Muscle layer of colon (tissue), 2 donors: ENCODE measurements at regions not wholly inside any gene's neighbourhood (a gene's known extent, or its start where the extent isn't known, plus 50 kb on each side); places are given as distances from the start of the nearest gene placed in this dataset.
A peak's percentile ranks its signal among the peaks of the same experiment; 100 is the strongest.

Experiments used
- H3K27ac ChIP-seq: one replicate; pipeline ENCODE4 v1.7.0; 2013; ENCODE audit warnings: low read depth, mild to moderate bottlenecking, low read length, moderate library complexity
- H3K27me3 ChIP-seq, 2 donors: one replicate each; pipeline ENCODE4 v1.7.0; 2013; ENCODE audit warnings: low read length in 2 of 2, mild to moderate bottlenecking in 2 of 2; ENCODE audit not compliant: insufficient read depth in 2 of 2, control insufficient read depth in 1 of 2
- H3K36me3 ChIP-seq: one replicate; pipeline ENCODE4 v1.7.0; 2013; ENCODE audit warnings: mild to moderate bottlenecking, low read length; ENCODE audit not compliant: insufficient read depth
- H3K4me1 ChIP-seq: one replicate; pipeline ENCODE4 v1.7.0; 2013; ENCODE audit warnings: mild to moderate bottlenecking, low read length; ENCODE audit not compliant: insufficient read depth
- H3K4me3 ChIP-seq, 2 donors: one replicate each; pipeline ENCODE4 v1.7.0; 2013; ENCODE audit warnings: low read length in 2 of 2, low read depth in 1 of 2, mild to moderate bottlenecking in 1 of 2, moderate library complexity in 1 of 2
- H3K9ac ChIP-seq: one replicate; pipeline ENCODE4 v1.7.0; 2013; ENCODE audit warnings: low read length
- H3K9me3 ChIP-seq: one replicate; pipeline ENCODE4 v1.7.0; 2013; ENCODE audit warnings: mild to moderate bottlenecking, low read length
- donor health status: abdominal sarcoma.
- donor health status: Adenocarcinoma of cecum.

- no peaks in the 10 kb centered on the region for H3K27me3 ChIP-seq
- H3K9ac ChIP-seq, result no peak overlapping the region
- H3K9me3 ChIP-seq, result no peaks in the 10 kb centered on the region
- H3K36me3 ChIP-seq, result no peaks in the 10 kb centered on the region
- no peaks in the 10 kb centered on the region for H3K4me1 ChIP-seq
- H3K4me3 ChIP-seq, result no peak overlapping the region
- H3K27ac ChIP-seq, result no peak overlapping the region
Measured at GRCh38 chr4:79634111-79634510, 226.1 kb upstream of the GK2 start.

DNA sequence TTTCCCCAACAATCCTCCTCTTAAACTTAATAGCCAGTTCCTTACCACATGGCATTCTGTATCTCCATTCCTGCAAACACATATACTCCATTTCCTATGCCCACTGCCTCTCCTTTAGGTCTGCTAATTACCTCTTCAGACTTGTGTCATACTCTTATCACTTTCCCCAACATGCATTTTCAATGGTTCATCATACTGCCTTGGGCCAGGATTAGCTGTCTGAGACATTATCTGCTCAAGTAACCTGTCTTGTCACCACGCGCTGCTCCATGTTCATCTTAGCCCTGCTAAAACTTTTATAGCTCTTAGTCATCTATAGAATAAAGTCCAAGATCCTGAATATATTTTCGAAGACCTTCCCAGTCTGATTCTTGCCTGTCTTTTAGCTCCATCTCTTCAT is 224.1 kb upstream of the GK2 start:
- Histone ChIP-seq H3K27me3 (no peaks in the 10 kb centered on the region), H3K36me3 (no peaks in the 10 kb centered on the region), H3K4me3 (no peak overlapping the region), H3K9ac (no peak overlapping the region), H3K27ac (no peak overlapping the region), H3K9me3 (no peaks in the 10 kb centered on the region), H3K4me1 (peaks cover 3% of the 10 kb centered on the region)

DNA sequence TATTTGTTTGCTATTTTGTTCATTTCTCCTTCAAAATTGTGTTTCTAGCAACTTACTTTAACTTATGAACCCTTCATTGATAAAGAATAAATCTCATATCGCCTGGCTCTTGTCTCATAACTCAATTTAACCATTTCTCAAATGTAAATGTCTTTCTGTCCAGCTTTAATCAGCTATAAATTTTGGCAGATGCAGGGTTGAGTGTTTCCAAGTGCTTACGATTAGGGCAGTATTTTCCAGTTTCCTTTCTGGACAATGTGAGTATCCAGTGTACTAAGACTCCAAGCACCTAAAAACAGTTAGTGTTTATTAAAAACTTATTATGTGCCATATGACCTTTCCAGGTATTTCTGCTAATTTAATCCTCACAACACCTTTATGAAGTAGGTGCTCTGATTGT is 218.6 kb upstream of the GK2 start:
- Histone ChIP-seq H3K9me3 (no peaks in the 10 kb centered on the region), H3K36me3 (no peaks in the 10 kb centered on the region), H3K4me1 (peaks cover 45% of the 10 kb centered on the region), H3K27ac (peak overlapping the region; percentile 30), H3K4me3 (peak overlapping the region; percentile 2 to 33), H3K27me3 (no peaks in the 10 kb centered on the region), H3K9ac (no peak overlapping the region)

DNA sequence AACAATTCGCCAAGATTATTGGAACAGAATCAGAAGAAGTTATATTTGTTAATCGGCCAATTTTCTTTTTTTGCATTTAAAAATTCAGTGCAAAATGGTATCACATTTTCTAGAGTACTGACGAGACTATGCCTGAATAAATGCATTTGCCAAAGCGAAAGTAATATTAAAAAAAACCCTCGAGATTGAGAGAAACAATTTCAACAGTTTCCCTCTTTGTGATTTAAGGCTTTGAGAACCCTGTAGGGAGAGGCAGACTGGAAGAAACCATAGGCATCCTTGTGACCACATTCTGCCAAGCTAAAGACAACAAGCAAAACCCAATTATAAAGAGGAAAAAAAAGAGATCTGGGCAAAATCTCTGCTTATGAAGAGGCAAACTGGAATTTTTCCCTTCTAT is 218.1 kb upstream of the GK2 start:
- Histone ChIP-seq H3K9me3 (no peaks in the 10 kb centered on the region), H3K4me3 (peak overlapping the region; percentile 2 to 33), H3K36me3 (no peaks in the 10 kb centered on the region), H3K4me1 (peaks cover 45% of the 10 kb centered on the region), H3K27ac (peak overlapping the region; percentile 39), H3K9ac (no peak overlapping the region), H3K27me3 (no peaks in the 10 kb centered on the region)

DNA sequence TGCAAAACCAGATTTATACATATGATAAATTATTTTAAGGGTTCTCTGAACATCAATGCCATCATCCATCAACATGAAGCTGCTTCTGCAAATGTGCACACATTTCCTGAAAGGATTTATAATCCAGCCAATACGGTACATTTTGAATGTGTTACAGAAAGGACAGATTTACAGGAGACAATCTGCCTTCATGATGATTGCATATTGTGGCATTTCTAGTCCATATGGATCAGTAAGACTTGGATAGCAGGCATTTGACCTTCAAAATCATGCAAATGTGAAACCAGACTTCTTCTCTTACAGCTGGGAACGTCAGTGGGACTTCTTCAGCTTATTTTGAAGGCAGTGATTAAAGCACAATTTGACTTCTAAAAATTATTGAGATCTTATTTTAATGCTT is 217.3 kb upstream of the GK2 start:
- peak overlapping the region; percentile 39 for H3K27ac ChIP-seq
- H3K4me3 ChIP-seq, result peak overlapping the region in 1 of 2 donors; percentile 33
- no peaks in the 10 kb centered on the region for H3K27me3 ChIP-seq
- H3K4me1 ChIP-seq, result peaks cover 52% of the 10 kb centered on the region
- no peak overlapping the region for H3K9ac ChIP-seq
- no peaks in the 10 kb centered on the region for H3K36me3 ChIP-seq
- H3K9me3 ChIP-seq, result no peaks in the 10 kb centered on the region

DNA sequence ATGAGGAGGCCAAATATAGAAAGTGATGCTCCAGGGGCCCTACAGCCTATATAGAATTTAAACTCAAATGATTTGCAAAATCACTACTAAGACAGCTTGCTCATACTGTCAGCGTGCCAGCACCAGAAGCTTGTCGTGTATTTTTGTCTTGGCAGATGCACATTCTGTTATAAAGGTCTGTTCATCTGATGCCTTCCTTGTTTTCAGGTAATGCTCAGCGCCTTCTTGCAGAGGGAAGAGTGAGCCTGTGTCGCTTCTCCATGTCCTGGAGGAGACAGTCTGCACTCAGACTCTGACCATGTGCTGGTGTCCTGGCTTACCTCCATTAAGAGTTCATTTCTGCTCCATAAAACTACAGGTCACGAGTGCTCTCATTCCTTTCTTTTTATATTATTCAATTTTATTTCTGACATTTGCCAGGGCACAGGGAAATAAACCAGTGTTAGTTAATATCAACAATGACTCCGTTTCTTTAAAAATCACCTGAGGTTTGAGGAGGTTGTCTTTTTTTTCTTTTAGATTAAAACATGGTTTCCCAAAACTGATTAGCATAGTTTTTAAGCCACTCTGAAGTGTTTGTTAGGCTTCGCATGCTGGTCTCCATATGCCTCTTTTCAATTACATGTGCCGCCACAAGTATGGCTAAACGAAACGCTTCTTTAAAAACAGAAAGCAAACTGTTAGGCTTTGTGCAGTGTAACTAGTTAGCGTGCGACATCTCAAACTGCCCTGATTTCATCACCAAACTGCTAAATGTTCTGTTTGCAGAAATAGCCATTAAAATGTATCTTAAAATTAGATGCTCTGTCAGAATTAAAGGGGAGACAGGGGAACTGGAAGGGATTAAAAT is 215.2 kb upstream of the GK2 start:
- no peaks in the 10 kb centered on the region for H3K9me3 ChIP-seq
- peaks cover 54% of the 10 kb centered on the region for H3K4me1 ChIP-seq
- peak overlapping the region in 1 of 2 donors; percentile 33 for H3K4me3 ChIP-seq
- H3K36me3 ChIP-seq, result no peaks in the 10 kb centered on the region
- peak overlapping the region; percentile 74 for H3K27ac ChIP-seq
- H3K9ac ChIP-seq, result no peak overlapping the region
- no peaks in the 10 kb centered on the region for H3K27me3 ChIP-seq

DNA sequence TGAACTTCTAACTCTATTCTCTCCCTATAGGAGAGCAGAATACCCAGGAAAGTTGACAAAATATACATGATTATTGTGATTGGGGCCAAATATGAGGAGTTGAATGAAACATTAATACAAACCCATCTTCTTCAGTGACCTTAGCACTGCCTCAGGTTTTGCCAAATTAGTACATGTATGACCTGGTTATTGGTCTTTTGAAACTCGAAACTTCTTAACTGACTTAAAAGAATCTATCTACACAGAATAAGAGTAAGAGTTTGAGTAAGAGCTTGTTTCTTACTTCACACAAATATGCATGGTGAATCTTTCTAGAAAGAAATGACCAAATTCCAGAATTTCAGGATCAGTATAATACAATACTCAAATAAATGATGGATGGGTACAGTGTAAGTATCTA is 213.0 kb upstream of the GK2 start:
- H3K9ac ChIP-seq, result no peak overlapping the region
- no peaks in the 10 kb centered on the region for H3K27me3 ChIP-seq
- no peak overlapping the region for H3K27ac ChIP-seq
- no peaks in the 10 kb centered on the region for H3K9me3 ChIP-seq
- no peak overlapping the region for H3K4me3 ChIP-seq
- peaks cover 41% of the 10 kb centered on the region for H3K4me1 ChIP-seq
- no peaks in the 10 kb centered on the region for H3K36me3 ChIP-seq

DNA sequence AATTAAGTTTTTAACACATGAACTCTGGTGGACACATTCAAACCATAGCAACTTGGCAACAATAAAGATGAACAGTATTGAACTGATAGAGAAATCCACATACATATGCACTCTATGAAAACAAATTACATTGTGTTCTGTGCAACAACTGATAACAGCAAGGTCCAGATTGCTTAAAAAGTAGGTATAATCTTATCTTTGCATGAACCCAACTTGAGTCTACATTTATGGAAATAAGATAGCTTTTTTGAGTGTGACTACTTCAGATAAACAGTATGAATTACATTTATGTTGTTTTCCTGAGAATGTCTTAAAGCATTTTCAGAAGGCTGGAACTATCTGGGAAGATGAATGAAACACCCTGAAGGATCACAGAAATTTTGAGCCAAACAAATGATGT is 212.6 kb upstream of the GK2 start:
- H3K9me3 ChIP-seq, result no peaks in the 10 kb centered on the region
- no peaks in the 10 kb centered on the region for H3K36me3 ChIP-seq
- H3K4me3 ChIP-seq, result no peak overlapping the region
- H3K4me1 ChIP-seq, result peaks cover 37% of the 10 kb centered on the region
- no peak overlapping the region for H3K27ac ChIP-seq
- H3K27me3 ChIP-seq, result no peaks in the 10 kb centered on the region
- no peak overlapping the region for H3K9ac ChIP-seq

DNA sequence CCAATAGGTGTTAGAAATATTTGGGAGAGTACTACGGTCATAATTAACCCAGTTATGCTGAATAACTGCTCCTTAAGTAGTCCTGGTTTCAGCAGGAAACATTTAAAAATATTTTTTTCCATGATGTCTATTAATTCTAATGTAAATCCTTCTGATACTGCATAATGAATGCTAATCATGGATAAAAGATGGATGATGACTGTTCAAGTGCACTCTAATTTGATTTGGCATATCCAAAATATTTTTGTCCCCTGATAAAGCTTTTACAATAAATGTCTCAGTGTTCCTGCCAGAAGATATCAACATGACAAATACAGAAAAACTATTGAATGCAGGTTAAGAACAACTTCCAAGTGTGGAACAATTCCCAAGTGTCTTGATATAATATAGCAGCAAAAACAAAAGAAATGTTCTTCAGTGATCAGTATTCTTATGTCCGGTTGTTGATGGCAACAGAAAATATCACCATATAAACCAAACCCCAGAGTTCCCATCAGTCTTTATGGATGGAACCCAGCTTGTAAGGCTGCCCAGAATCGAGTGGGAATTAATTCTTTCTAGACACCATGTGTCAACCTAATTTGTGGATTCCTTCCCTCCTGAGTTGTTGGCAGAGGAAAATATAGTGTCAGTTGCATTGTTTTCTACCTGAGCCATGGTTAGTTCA is 205.4 kb upstream of the GK2 start:
- Histone ChIP-seq H3K9me3 (no peaks in the 10 kb centered on the region), H3K4me1 (no peaks in the 10 kb centered on the region), H3K9ac (no peak overlapping the region), H3K27me3 (no peaks in the 10 kb centered on the region), H3K4me3 (no peak overlapping the region), H3K27ac (no peak overlapping the region), H3K36me3 (no peaks in the 10 kb centered on the region)

DNA sequence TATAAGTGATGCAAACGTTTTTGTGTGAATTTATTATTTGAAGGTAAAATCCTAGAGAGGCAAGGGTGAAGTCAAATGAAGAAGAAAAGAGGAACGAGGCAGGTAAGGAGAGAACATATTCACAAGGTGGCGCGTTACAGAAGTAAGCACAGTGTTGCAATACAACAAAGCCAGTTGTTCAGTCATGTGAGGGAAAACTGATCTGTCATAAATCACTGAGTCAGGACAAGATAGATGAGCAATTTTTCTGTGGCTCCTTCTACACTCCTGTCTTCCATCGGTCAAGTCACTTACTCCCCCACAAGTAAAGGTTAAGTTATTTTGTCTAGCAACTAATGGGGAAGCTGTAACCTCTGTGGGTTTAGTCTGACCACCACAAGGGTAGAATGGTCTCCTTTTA is 203.0 kb upstream of the GK2 start:
- Histone ChIP-seq H3K9me3 (no peaks in the 10 kb centered on the region), H3K27me3 (no peaks in the 10 kb centered on the region), H3K27ac (no peak overlapping the region), H3K36me3 (no peaks in the 10 kb centered on the region), H3K4me1 (no peaks in the 10 kb centered on the region), H3K9ac (no peak overlapping the region), H3K4me3 (no peak overlapping the region)

- H3K9ac ChIP-seq, result no peak overlapping the region
- no peak overlapping the region for H3K4me3 ChIP-seq
- H3K27ac ChIP-seq, result no peak overlapping the region
- H3K36me3 ChIP-seq, result no peaks in the 10 kb centered on the region
- no peaks in the 10 kb centered on the region for H3K4me1 ChIP-seq
- no peaks in the 10 kb centered on the region for H3K9me3 ChIP-seq
- no peaks in the 10 kb centered on the region for H3K27me3 ChIP-seq
Measured at GRCh38 chr4:79609817-79610216, 201.8 kb upstream of the GK2 start.

DNA sequence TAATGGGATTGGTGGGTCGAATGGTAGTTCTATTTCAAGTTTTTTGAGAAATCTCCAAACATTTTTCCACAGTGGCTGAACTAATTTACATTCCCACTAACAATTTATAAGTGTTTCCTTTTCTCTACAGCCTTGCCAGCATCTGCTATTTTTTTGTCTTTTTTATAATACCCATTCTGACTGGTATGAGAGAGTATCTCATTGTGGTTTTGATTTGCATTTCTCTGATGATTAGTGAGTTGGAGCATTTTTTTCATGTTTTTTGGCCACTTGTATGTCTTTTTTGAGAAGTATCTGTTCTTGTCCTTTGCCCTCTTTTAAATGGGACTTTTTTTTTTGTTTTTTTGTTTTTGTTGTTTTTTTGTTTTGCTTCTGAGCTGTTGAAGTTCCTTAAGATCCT is 200.0 kb upstream of the GK2 start:
- H3K4me1 ChIP-seq, result no peaks in the 10 kb centered on the region
- no peak overlapping the region for H3K9ac ChIP-seq
- no peak overlapping the region for H3K4me3 ChIP-seq
- H3K27me3 ChIP-seq, result no peaks in the 10 kb centered on the region
- no peaks in the 10 kb centered on the region for H3K36me3 ChIP-seq
- H3K27ac ChIP-seq, result no peak overlapping the region
- no peaks in the 10 kb centered on the region for H3K9me3 ChIP-seq
